Hepatocyte (in vitro differentiated cells): ENCODE measurements at regions not wholly inside any gene's neighbourhood (a gene's known extent, or its start where the extent isn't known, plus 50 kb on each side); places are given as distances from the start of the nearest gene placed in this dataset.

Experiments
- DNase-seq: peaks from one replicate; pipeline ENCODE4 v3.0.0-alpha.2; 2016; ENCODE audit warnings: low spot score
- H2AFZ ChIP-seq: fragments of 200-600 bp; sonication (generic); 2 replicates; pipeline ENCODE4 v1.6.0; 2016; ENCODE audit warnings: antibody characterized with exemption, mild to moderate bottlenecking
- H3K27ac ChIP-seq: fragments of 200-600 bp; sonication (generic); 2 replicates; pipeline ENCODE4 v1.5.1; 2016; ENCODE audit warnings: mild to moderate bottlenecking
- H3K27me3 ChIP-seq: fragments of 200-600 bp; sonication (generic); 2 replicates; pipeline ENCODE4 v1.6.1; 2016
- H3K36me3 ChIP-seq: fragments of 200-600 bp; sonication (generic); replicated peaks from 2 replicates; pipeline ENCODE4 v1.5.1; 2016; ENCODE audit warnings: low read depth; ENCODE audit not compliant: insufficient read depth
- H3K4me1 ChIP-seq: fragments of 200-600 bp; sonication (generic); 2 replicates; pipeline ENCODE4 v1.5.1; 2016; ENCODE audit warnings: mild to moderate bottlenecking, moderate library complexity; ENCODE audit not compliant: insufficient read depth
- H3K4me2 ChIP-seq: fragments of 200-600 bp; sonication (generic); 2 replicates; pipeline ENCODE4 v1.6.0; 2016
- H3K4me3 ChIP-seq: fragments of 200-600 bp; sonication (generic); 2 replicates; pipeline ENCODE4 v1.5.1; 2016; ENCODE audit warnings: mild to moderate bottlenecking
- H3K79me2 ChIP-seq: fragments of 200-600 bp; sonication (generic); 2 replicates; pipeline ENCODE4 v1.6.0; 2017; ENCODE audit warnings: mild to moderate bottlenecking
- H3K9me2 ChIP-seq: fragments of 200-600 bp; sonication (generic); replicated peaks from 2 replicates; pipeline ENCODE4 v1.6.0; 2017; ENCODE audit warnings: mild to moderate bottlenecking; ENCODE audit not compliant: insufficient read depth
- H3K9me3 ChIP-seq: fragments of 200-600 bp; sonication (generic); 2 replicates; pipeline ENCODE4 v1.5.1; 2016; ENCODE audit warnings: low read depth, mild to moderate bottlenecking
- H4K20me1 ChIP-seq: fragments of 200-600 bp; sonication (generic); 2 replicates; pipeline ENCODE4 v1.6.0; 2016; ENCODE audit warnings: mild to moderate bottlenecking; ENCODE audit not compliant: insufficient read depth, poor library complexity, severe bottlenecking
- EZH2 ChIP-seq: fragments of 200-600 bp; sonication (generic); IDR thresholded peaks from 2 replicates; pipeline ENCODE4 v1.6.1; 2016; ENCODE audit warnings: antibody characterized with exemption, mild to moderate bottlenecking, borderline replicate concordance
- EZH2phosphoT487 ChIP-seq: fragments of 200-600 bp; sonication (generic); IDR thresholded peaks from one replicate; pipeline ENCODE4 v1.6.1; 2018; ENCODE audit warnings: antibody characterized with exemption, mild to moderate bottlenecking, low read depth, moderate library complexity; ENCODE audit not compliant: unreplicated experiment, severe bottlenecking
- WGBS: methylation state at CpG from one replicate; pipeline ENCODE4 v1.1.6; 2016; ENCODE audit warnings: low lambda C conversion rate; ENCODE audit errors: missing lambda C conversion rate; 5-methylcytosine and 5-hydroxymethylcytosine counted together
- TF ChIP-seq, protein P1 (sequence below): fragments of 200-600 bp; sonication (generic); IDR thresholded peaks from 2 replicates; pipeline ENCODE4 v1.5.1; 2016; ENCODE audit warnings: antibody characterized with exemption, mild to moderate bottlenecking; ENCODE audit not compliant: poor library complexity

DNA sequence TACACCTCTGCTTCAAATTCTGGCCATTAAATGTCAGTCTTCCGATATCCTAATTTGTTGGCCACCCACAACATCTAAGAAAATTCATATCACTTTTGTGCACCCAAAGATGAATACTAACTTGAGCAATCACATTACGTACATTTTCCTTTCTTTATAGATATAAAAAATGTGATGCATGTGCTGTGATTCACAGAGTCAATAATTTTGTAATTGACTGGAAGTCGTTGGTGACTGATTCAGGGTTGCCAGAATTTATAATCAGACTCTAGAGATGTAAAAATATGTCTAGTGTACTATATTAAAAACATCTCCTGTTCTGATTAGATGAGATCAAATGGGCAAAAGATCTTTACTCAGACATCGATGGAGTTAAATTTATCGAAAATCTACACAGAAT lies 150.0 kb upstream of the KCTD3 start:
- WGBS = 90% methylated on average over 5 of the region's 5 CpGs
- Histone ChIP-seq H3K4me2 (no peak overlapping the region), H3K9me3 (no peaks in the 10 kb centered on the region)

DNA sequence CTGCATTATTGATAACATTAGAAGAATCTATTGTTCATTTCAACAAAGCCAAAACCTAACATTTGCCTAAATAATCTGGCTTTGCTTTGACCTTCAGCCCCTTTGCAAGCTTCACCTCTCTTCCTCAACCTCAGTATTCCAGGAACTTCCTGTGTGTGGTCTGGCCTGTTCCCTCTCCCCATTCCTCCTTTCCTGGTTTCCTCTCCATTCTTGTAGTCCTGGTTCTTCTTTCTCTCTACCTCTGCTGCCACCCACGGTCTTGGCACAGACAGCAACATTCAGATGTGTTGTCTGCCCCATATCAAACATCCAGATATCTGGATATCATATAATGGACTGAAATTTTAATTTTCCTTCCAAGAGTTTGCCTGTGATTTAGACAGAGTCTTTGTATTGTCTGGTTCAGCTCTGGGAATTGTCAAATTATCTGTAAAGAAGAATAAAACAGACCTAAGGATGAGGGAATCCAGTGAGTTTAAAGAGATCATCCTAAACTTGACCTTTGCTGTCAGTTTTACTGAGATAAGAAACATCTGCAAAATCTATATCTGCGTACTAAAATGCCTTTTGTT lies 148.1 kb upstream of the KCTD3 start:
- no peak for DNase-seq
- Histone ChIP-seq H2AFZ (no peak overlapping the region), H3K9me2 (no peaks in the 10 kb centered on the region), H3K4me3 (no peak overlapping the region), H3K27me3 (no peaks in the 10 kb centered on the region), H3K4me1 (no peaks in the 10 kb centered on the region), H3K36me3 (no peaks in the 10 kb centered on the region), H3K79me2 (no peaks in the 10 kb centered on the region), H3K27ac (no peak overlapping the region), H3K4me2 (no peak overlapping the region), H3K9me3 (no peaks in the 10 kb centered on the region), H4K20me1 (no peaks in the 10 kb centered on the region)
- 51% methylated on average over 2 of the region's 2 CpGs for WGBS
- TF ChIP-seq, protein P1, sequence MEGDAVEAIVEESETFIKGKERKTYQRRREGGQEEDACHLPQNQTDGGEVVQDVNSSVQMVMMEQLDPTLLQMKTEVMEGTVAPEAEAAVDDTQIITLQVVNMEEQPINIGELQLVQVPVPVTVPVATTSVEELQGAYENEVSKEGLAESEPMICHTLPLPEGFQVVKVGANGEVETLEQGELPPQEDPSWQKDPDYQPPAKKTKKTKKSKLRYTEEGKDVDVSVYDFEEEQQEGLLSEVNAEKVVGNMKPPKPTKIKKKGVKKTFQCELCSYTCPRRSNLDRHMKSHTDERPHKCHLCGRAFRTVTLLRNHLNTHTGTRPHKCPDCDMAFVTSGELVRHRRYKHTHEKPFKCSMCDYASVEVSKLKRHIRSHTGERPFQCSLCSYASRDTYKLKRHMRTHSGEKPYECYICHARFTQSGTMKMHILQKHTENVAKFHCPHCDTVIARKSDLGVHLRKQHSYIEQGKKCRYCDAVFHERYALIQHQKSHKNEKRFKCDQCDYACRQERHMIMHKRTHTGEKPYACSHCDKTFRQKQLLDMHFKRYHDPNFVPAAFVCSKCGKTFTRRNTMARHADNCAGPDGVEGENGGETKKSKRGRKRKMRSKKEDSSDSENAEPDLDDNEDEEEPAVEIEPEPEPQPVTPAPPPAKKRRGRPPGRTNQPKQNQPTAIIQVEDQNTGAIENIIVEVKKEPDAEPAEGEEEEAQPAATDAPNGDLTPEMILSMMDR = no peak
- TF ChIP-seq EZH2 (no peak), EZH2phosphoT487 (no peak)

More for the DNA sequence above, 150.0 kb upstream of the KCTD3 start:
- TF ChIP-seq, protein P1 = no peak
- no peak for TF ChIP-seq EZH2phosphoT487
- no peak for TF ChIP-seq EZH2
- Histone ChIP-seq H3K36me3 (no peaks in the 10 kb centered on the region), H4K20me1 (no peaks in the 10 kb centered on the region), H3K27ac (no peak overlapping the region), H3K4me1 (no peaks in the 10 kb centered on the region), H3K79me2 (no peaks in the 10 kb centered on the region), H3K4me3 (no peak overlapping the region), H2AFZ (no peak overlapping the region), H3K9me2 (no peaks in the 10 kb centered on the region), H3K27me3 (no peaks in the 10 kb centered on the region)
- no peak for DNase-seq

DNA sequence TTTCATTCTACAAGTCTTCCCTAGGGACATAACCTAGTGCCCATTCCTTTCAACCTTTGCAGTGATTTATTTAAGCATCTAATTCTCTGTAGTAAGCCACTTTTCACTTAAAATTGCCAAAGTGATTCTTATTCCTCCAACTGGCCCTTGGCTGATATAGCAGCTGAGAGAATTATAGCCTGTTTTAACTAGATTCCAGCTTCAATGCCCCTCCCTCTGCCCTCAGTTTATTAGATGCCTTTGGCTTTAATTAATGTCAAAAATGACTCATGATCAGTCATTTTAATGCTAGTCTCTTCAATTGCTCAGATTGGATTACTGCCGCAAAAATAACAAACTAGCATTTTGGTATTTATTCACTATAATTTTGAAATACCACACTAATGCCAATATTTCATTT lies 145.4 kb upstream of the KCTD3 start:
- Histone ChIP-seq H3K36me3 (no peaks in the 10 kb centered on the region), H2AFZ (no peak overlapping the region), H3K4me2 (no peak overlapping the region), H3K9me2 (no peaks in the 10 kb centered on the region), H3K4me3 (no peak overlapping the region), H4K20me1 (no peaks in the 10 kb centered on the region), H3K27ac (no peak overlapping the region), H3K27me3 (no peaks in the 10 kb centered on the region), H3K9me3 (no peaks in the 10 kb centered on the region), H3K4me1 (no peaks in the 10 kb centered on the region), H3K79me2 (no peaks in the 10 kb centered on the region)
- no peak for DNase-seq
- TF ChIP-seq EZH2 (no peak), EZH2phosphoT487 (no peak)
- TF ChIP-seq, protein P1 = no peak
- 76% methylated on average over 1 of the region's 1 CpG for WGBS
